ENCODE measurements at regions not wholly inside any gene's neighbourhood (a gene's known extent, or its start where the extent isn't known, plus 50 kb on each side); places are given as distances from the start of the nearest gene placed in this dataset.
"Not testable (repeated sequence)": the region's sequence is repeated elsewhere in the genome, so short reads cannot be mapped to it uniquely, and the experiment has no call there.

GRCh38 chr16:65808790-65809189, 557.7 kb upstream of the CDH5 start:
- DNase-seq (ENCODE audit: low read depth in 2 of 2), result no peak

- DNase-seq (ENCODE audit: low read depth in 2 of 2), result no peak
These were observed 558.6 kb upstream of the CDH5 start for GRCh38 chr16:65807858-65808257.

GRCh38 chr16:65805704-65806103, 560.8 kb upstream of the CDH5 start:
- not testable (repeated sequence) for DNase-seq (ENCODE audit: low read depth in 2 of 2)

GRCh38 chr16:65796481-65796880, 570.0 kb upstream of the CDH5 start:
- no peak for DNase-seq (ENCODE audit: low read depth in 2 of 2)

DNA sequence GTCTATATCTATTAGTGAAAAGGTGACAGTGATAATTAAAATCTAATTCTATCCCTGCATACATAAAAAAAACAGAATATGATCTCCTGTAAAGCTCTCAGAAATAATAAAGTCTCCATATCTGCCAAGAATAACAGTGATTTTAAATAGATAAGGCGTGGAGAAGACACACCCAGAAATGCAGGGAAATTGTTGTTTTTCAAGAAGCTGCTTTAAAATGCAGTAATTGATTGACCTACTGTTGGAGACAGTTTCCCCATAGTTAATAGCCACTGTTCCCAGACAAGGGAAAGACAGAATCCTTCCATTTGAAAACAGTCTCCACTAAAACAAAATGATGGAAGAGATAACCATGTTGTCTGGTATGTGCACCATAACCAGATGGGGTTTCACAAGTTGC, 571.5 kb upstream of the CDH5 start:
- no peak for DNase-seq (ENCODE audit: low read depth in 2 of 2)

- DNase-seq (ENCODE audit: low read depth in 2 of 2), result no peak
These were observed 572.7 kb upstream of the CDH5 start for GRCh38 chr16:65793781-65794180.

DNA sequence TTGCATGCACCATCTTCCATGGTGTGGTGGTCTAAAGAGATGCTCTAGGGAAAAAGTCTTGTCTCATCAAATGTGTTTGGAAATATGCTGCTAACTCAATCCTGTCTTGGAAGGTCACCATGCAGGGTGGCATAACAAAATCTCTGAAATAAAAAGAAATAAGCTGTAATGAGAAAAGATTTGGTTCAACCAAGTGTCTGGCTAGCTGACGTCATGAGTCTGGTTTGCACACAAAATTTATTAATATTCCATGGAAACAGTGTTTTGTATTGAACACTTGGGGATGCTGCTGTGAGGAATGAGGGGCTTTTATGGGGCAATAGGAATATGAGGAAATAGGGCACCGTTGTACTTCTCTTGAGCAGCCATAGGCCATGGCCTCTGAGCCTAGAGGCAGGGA, 575.7 kb upstream of the CDH5 start:
- DNase-seq (ENCODE audit: low read depth in 2 of 2), result no peak

- DNase-seq (ENCODE audit: low read depth in 2 of 2), result no peak
These were observed 577.1 kb upstream of the CDH5 start for GRCh38 chr16:65789161-65789945.

- DNase-seq (ENCODE audit: low read depth in 2 of 2), result no peak
These were observed 577.9 kb upstream of the CDH5 start for GRCh38 chr16:65788434-65789140.

- no peak for DNase-seq (ENCODE audit: low read depth in 2 of 2)
These were observed 578.6 kb upstream of the CDH5 start for GRCh38 chr16:65787921-65788320.

DNA sequence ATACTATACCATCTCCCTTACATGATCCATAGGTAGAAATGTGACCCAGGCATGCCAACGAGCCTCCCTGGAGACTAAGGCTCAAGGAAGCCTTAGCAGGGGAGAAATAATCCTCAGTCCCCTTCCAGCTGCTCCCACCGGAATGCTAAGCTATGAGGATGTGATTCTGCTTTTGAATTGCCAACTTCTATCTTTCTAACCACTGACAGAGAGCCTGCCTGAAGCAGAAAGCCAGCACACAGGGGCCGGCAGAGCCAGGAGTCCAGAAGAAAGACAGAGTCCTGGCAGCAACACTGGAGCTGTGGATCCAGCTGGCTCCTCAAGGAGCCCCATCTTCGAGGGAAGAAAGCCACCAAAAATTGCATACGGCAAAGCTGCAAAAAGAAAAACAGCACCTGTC, 579.6 kb upstream of the CDH5 start:
- DNase-seq (ENCODE audit: low read depth in 2 of 2), result no peak

GRCh38 chr16:65783709-65784474, 582.6 kb upstream of the CDH5 start:
- DNase-seq (ENCODE audit: low read depth in 2 of 2), result no peak

- DNase-seq (ENCODE audit: low read depth in 2 of 2), result no peak
These were observed 583.6 kb upstream of the CDH5 start for GRCh38 chr16:65782611-65783600.

- DNase-seq (ENCODE audit: low read depth in 2 of 2), result no peak
These were observed 584.6 kb upstream of the CDH5 start for GRCh38 chr16:65781855-65782254.

GRCh38 chr16:65781363-65781762, 585.1 kb upstream of the CDH5 start:
- DNase-seq (ENCODE audit: low read depth in 2 of 2), result no peak

GRCh38 chr16:65779201-65779600, 587.3 kb upstream of the CDH5 start:
- DNase-seq (ENCODE audit: low read depth in 2 of 2), result no peak

DNA sequence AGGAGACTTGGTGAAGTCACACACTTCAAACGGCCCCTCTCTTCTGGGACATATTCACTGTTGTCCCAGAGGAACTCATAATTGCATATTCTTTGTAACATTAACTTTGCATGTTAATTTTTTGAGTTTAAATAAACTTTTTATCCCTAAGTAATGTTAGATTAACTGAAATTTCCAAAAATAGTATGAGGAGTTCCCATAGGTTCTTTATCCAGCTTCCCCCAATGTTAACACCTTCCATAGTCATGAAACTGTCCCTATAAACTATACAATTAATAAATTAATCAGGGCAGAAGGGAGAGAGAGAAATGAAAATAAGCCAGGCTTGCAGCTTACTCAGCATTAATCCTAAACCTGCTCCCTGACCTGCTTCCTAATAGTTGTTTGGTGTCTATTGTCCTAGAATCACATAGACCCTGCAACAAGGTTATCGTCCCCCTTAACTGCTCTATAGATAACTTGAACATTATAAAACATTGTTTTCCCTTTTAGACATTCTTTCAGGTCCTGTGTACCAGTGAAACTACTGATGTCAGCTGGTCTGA, 589.8 kb upstream of the CDH5 start:
- no peak for DNase-seq (ENCODE audit: low read depth in 2 of 2)

DNA sequence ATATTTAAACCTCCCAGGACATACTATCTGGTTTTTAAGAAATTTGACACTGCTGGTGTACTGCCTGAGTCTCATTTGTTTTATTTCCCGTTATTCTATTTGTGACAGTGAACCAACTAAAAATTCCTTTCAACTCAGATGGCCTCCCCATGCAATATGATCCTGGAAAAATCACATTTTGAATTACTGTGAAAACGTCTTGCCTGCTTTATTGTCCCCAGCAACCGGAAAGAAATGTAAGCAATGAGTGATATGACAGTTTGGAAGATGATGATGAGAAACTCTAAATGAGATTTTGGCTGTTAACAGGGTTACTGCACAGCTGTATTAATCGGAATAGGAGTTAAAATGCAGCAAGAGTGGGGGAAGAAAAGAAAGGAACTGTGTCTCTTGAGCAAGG, 590.7 kb upstream of the CDH5 start:
- no peak for DNase-seq (ENCODE audit: low read depth in 2 of 2)

- no peak for DNase-seq (ENCODE audit: low read depth in 2 of 2)
These were observed 592.1 kb upstream of the CDH5 start for GRCh38 chr16:65774350-65774749.

GRCh38 chr16:65773301-65773874, 593.1 kb upstream of the CDH5 start:
- no peak for DNase-seq (ENCODE audit: low read depth in 2 of 2)

Measured in stimulated activated CD4-positive, alpha-beta T cell treated with anti-CD3 and anti-CD28 coated beads, Interleukin-1b, Interleukin-23, amount 100 ng/mL, for 1 hour (primary cell).